Dedifferentiated amniotic fluid mesenchymal stem cell (primary cell): ENCODE measurements at regions not wholly inside any gene's neighbourhood (a gene's known extent, or its start where the extent isn't known, plus 50 kb on each side); places are given as distances from the start of the nearest gene placed in this dataset.
"Not testable (repeated sequence)": the region's sequence is repeated elsewhere in the genome, so short reads cannot be mapped to it uniquely, and the experiment has no call there.

ENCODE experiments used
- DNase-seq: peaks from one replicate; pipeline ENCODE4 v3.0.0-alpha.2; 2016; ENCODE audit errors: extremely low spot score

- DNase-seq, result no peak
Observed at GRCh38 chr2:215832791-215833190, 180.6 kb downstream of the MREG start.

- peak; percentile 33 for DNase-seq
Observed at GRCh38 chr2:215831296-215831913, 181.9 kb downstream of the MREG start.

- peak; percentile 65 for DNase-seq
Observed at GRCh38 chr2:215830304-215830703, 183.0 kb downstream of the MREG start.

GRCh38 chr2:215829261-215829660, 184.1 kb downstream of the MREG start:
- DNase-seq, result no peak

GRCh38 chr2:215828528-215829184, 184.7 kb downstream of the MREG start:
- peak; percentile 46 for DNase-seq

GRCh38 chr2:215826838-215827441, 186.4 kb downstream of the MREG start:
- peak; percentile 47 for DNase-seq

- DNase-seq, result no peak
Observed at GRCh38 chr2:215826376-215826775, 187.0 kb downstream of the MREG start.

GRCh38 chr2:215825707-215826106, 187.6 kb downstream of the MREG start:
- DNase-seq, result peak; percentile 34

GRCh38 chr2:215821298-215821697, 192.1 kb downstream of the MREG start:
- not testable (repeated sequence) for DNase-seq

GRCh38 chr2:215819713-215820112, 193.6 kb downstream of the MREG start:
- DNase-seq, result not testable (repeated sequence)

- DNase-seq, result no peak
Observed at GRCh38 chr2:215817046-215817445, 196.3 kb downstream of the MREG start.

GRCh38 chr2:215816424-215816823, 196.9 kb downstream of the MREG start:
- DNase-seq, result no peak

GRCh38 chr2:215815960-215816359, 197.4 kb downstream of the MREG start:
- DNase-seq, result no peak

GRCh38 chr2:215812966-215813365, 200.4 kb downstream of the MREG start:
- DNase-seq, result peak; percentile 32

- DNase-seq, result no peak
Observed at GRCh38 chr2:215811409-215812345, 201.7 kb downstream of the MREG start.

- no peak for DNase-seq
Observed at GRCh38 chr2:215811003-215811402, 202.3 kb downstream of the MREG start.

GRCh38 chr2:215808996-215809395, 204.4 kb downstream of the MREG start:
- no peak for DNase-seq

GRCh38 chr2:215808194-215808593, 205.2 kb downstream of the MREG start:
- no peak for DNase-seq

GRCh38 chr2:215805493-215805892, 207.9 kb downstream of the MREG start:
- DNase-seq, result no peak

- no peak for DNase-seq
Observed at GRCh38 chr2:215803150-215803549, 210.2 kb downstream of the MREG start.

GRCh38 chr2:215799194-215799593, 214.2 kb downstream of the MREG start:
- DNase-seq, result no peak

- DNase-seq, result no peak
Observed at GRCh38 chr2:215797676-215798075, 215.7 kb downstream of the MREG start.
